K562 (cell line): ENCODE measurements at regions not wholly inside any gene's neighbourhood (a gene's known extent, or its start where the extent isn't known, plus 50 kb on each side); places are given as distances from the start of the nearest gene placed in this dataset.

ENCODE experiments used
- ATAC-seq: fragments of 200-7000 bp; cut with Tn5 transposase; 3 replicates; pipeline ENCODE4 v1.9.1; 2020; ENCODE audit warnings: moderate library complexity
- BruUV-seq: library from RNA; stranded (reverse); fragments of 400-500 nt; replicated peaks from 2 replicates; lab custom pipeline; 2021; lab: Mats Ljungman, UMichigan
- CTCF ChIA-PET: fragments of 300-600 bp; formaldehyde crosslinking; extraction: SDS; loops from one replicate; lab custom pipeline; 2021; ENCODE audit warnings: low intra/inter-chr PET ratio; lab: Yijun Ruan, JAX
- POLR2A ChIA-PET: fragments of 300-600, 350-650 bp; sonication (Branson Sonifier 250); formaldehyde crosslinking; extraction: SDS; loops from one replicate; lab custom pipeline; 2021; ENCODE audit warnings: antibody characterized with exemption, inconsistent platforms; lab: Yijun Ruan, JAX
- DNase-seq, 4 experiments: peaks; one replicate each; pipeline versions ENCODE4 v3.0.0 to v3.0.0-alpha.2; 2011 to 2018; ENCODE audit warnings: low spot score in 3 of 4, mixed read lengths in 3 of 4; ENCODE audit errors: extremely low read depth in 1 of 4
- FAIRE-seq: peaks from 2 replicates; lab custom pipeline; 2011; peaks lifted over from hg19 to GRCh38; lab: Jason Lieb, UNC
- H2AFZ ChIP-seq: 2 replicates; pipeline ENCODE4 v1.6.0; 2011; ENCODE audit warnings: low read depth, low read length, control low read depth, inconsistent platforms
- H3K27ac ChIP-seq: fragments of 200-600 bp; 3 replicates; pipeline ENCODE4 v1.8.0; 2011; ENCODE audit warnings: low read depth, mild to moderate bottlenecking, control low read depth, inconsistent platforms, low read length, moderate library complexity, mixed read lengths; ENCODE audit errors: extremely low read depth
- H3K27me3 ChIP-seq, 2 experiments: fragments of 300-600 bp in 1 of 2; 2 replicates in 1 of 2; 3 replicates in 1 of 2; pipeline versions ENCODE4 v1.6.0 to v1.8.0; 2011; ENCODE audit warnings: inconsistent platforms in 2 of 2, low read length in 2 of 2, mild to moderate bottlenecking in 1 of 2, mixed read lengths in 1 of 2, moderate library complexity in 1 of 2; ENCODE audit not compliant: control insufficient read depth in 2 of 2, insufficient read depth in 2 of 2
- H3K36me3 ChIP-seq: fragments of 300-600 bp; 3 replicates; pipeline ENCODE4 v1.8.0; 2011; ENCODE audit warnings: mild to moderate bottlenecking, low read length, inconsistent platforms; ENCODE audit not compliant: control insufficient read depth, insufficient read depth
- H3K4me1 ChIP-seq, 2 experiments: fragments of 200-600 bp in 1 of 2; replicated peaks in 1 of 2; 2 replicates in 1 of 2; 3 replicates in 1 of 2; pipeline versions ENCODE4 v1.5.1 to v1.8.0; 2011; ENCODE audit warnings: inconsistent platforms in 2 of 2, low read length in 2 of 2, mild to moderate bottlenecking in 1 of 2, mixed read lengths in 1 of 2, moderate library complexity in 1 of 2; ENCODE audit not compliant: control insufficient read depth in 2 of 2, insufficient read depth in 2 of 2
- H3K4me2 ChIP-seq: 2 replicates; pipeline ENCODE4 v1.6.1; 2011; ENCODE audit warnings: low read length, control low read depth, inconsistent platforms, mixed read lengths; ENCODE audit not compliant: insufficient read depth
- H3K4me3 ChIP-seq: fragments of 200-600 bp; sonication (generic), shearing (Covaris generic); 2 replicates; pipeline ENCODE4 v1.5.1; 2016; ENCODE audit warnings: control low read depth, inconsistent platforms
- H3K79me2 ChIP-seq: fragments of 200-600 bp; 3 replicates; pipeline ENCODE4 v1.8.0; 2011; ENCODE audit warnings: low read length, inconsistent platforms; ENCODE audit not compliant: control insufficient read depth, insufficient read depth
- H3K9ac ChIP-seq, 2 experiments: 2 replicates each; pipeline versions ENCODE4 v1.6.0 to v1.6.1; 2011; ENCODE audit warnings: low read depth in 2 of 2, low read length in 2 of 2, control low read depth in 1 of 2, inconsistent platforms in 1 of 2, mild to moderate bottlenecking in 1 of 2, mixed read lengths in 1 of 2; ENCODE audit not compliant: insufficient read depth in 1 of 2
- H3K9me1 ChIP-seq: one replicate; pipeline ENCODE4 v1.6.0; 2011; ENCODE audit warnings: inconsistent platforms, mild to moderate bottlenecking, low read length, moderate library complexity; ENCODE audit not compliant: control insufficient read depth, insufficient read depth
- H3K9me3 ChIP-seq: replicated peaks from 2 replicates; pipeline ENCODE4 v1.5.1; 2011; ENCODE audit warnings: low read depth, low read length, inconsistent platforms; ENCODE audit not compliant: control insufficient read depth, insufficient read depth
- H4K20me1 ChIP-seq: replicated peaks from 2 replicates; pipeline ENCODE4 v1.6.1; 2011; ENCODE audit warnings: low read length, inconsistent platforms, mixed read lengths; ENCODE audit not compliant: control insufficient read depth, insufficient read depth
- HMG20B ChIP-seq: fragments of 250-450 bp; sonication (Bioruptor Pico); IDR thresholded peaks from 2 replicates; pipeline ENCODE4 v1.5.0; 2021; ENCODE audit warnings: mild to moderate bottlenecking
- KAT7 ChIP-seq: sonication (generic); formaldehyde crosslinking; IDR thresholded peaks from 2 replicates; pipeline ENCODE4 v1.8.0; 2022; ENCODE audit warnings: missing genetic modification reagents, mild to moderate bottlenecking, borderline replicate concordance
- KDM5B ChIP-seq: fragments of 200-600 bp; sonication (generic); IDR thresholded peaks from 2 replicates; pipeline ENCODE4 v1.6.1; 2012; ENCODE audit warnings: low read depth, mild to moderate bottlenecking, moderate library complexity, low read length, control low read depth, inconsistent platforms; ENCODE audit not compliant: insufficient replicate concordance
- PRPF4 ChIP-seq: fragments of 200-400 bp; formaldehyde crosslinking; IDR thresholded peaks from one replicate; pipeline ENCODE4 v1.6.1; 2017; ENCODE audit warnings: low read length, low read depth, mild to moderate bottlenecking; ENCODE audit not compliant: insufficient read depth, poor library complexity, severe bottlenecking
- PURB ChIP-seq: sonication (generic); formaldehyde crosslinking; IDR thresholded peaks from 2 replicates; pipeline ENCODE4 v1.9.0; 2021; ENCODE audit warnings: low read depth, mild to moderate bottlenecking, missing genetic modification reagents
- RBM17 ChIP-seq: fragments of 200-400 bp; formaldehyde crosslinking; IDR thresholded peaks from 2 replicates; pipeline ENCODE4 v1.6.1; 2017; ENCODE audit warnings: low read depth, mild to moderate bottlenecking, low read length, borderline replicate concordance
- SPI1 ChIP-seq: IDR thresholded peaks from 2 replicates; pipeline ENCODE4 v1.6.1; 2011; ENCODE audit warnings: low read depth, low read length, control low read depth, borderline replicate concordance
- STAT5B ChIP-seq: fragments of 250-450 bp; sonication (Bioruptor Pico); IDR thresholded peaks from 2 replicates; pipeline ENCODE4 v1.8.0; 2021; ENCODE audit warnings: mild to moderate bottlenecking, inconsistent platforms
- TAF7 ChIP-seq: fragments of 450-650 bp; IDR thresholded peaks from 2 replicates; pipeline ENCODE4 v1.6.1; 2016; ENCODE audit warnings: missing genetic modification characterization, missing compliant biosample characterization
- XRCC3 ChIP-seq: fragments of 450-650 bp; IDR thresholded peaks from 2 replicates; pipeline ENCODE4 v1.6.1; 2017; ENCODE audit warnings: mild to moderate bottlenecking, moderate library complexity
- ZNF354B ChIP-seq: fragments of 250-450 bp; sonication (Bioruptor Pico); IDR thresholded peaks from 2 replicates; pipeline ENCODE4 v1.4.0; 2020
- WGBS: fragments of 100-300 bp; shearing (Covaris generic); methylation state at CpG from one replicate; pipeline ENCODE4 v1.1.6; 2016; ENCODE audit warnings: low coverage, mixed read lengths; ENCODE audit not compliant: insufficient coverage; ENCODE audit errors: missing lambda C conversion rate; 5-methylcytosine and 5-hydroxymethylcytosine counted together
- in situ Hi-C: fragments of 300-500 bp; cut with MboI; formaldehyde crosslinking; loops from 4 replicates; pipeline ENCODE4 v1.15.0; 2018; ENCODE audit warnings: inconsistent platforms, mixed read lengths
- intact Hi-C: fragments of 100-400 bp; cut with micrococcal nuclease; formaldehyde crosslinking; loops from 2 replicates; pipeline ENCODE4 v1.14.2; 2022
- TF ChIP-seq, protein P1 (sequence below): conservative IDR thresholded peaks from 2 replicates; pipeline ENCODE4 v1.6.1; 2011; ENCODE audit warnings: low read depth, mild to moderate bottlenecking, low read length; ENCODE audit not compliant: control insufficient read depth

DNA sequence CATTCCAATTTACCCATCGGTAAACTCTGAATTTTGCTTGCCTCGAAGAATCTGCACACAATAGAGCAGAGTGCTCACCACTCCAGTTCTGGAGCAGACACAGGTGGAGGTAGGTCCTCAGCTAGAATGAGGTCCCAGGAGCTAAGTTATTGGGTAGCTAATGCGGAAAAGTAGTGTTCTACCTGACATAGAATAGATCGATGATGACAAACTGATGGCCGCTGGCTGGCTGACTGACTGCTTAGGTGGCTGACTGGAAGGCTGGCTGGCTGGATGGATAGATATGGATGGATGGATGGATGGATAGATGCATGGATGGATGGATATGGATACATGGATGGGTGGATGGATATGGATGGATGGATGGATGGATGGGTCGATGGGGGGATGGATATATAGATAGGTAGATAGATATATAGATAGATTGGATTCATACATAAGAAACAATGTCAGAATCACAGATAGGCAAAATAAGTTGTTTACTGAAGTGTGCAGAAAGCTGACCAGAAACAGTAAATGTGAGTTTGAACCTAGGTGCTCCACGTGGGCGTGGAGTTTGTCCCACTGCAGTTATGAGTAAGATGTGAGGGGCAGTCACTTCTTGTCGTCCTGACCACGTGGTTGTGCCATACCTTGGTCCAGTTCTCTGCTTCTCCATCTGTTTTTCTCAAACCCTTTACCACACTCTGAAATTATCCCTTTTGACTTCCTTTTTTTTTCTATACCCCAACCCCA is 62.1 kb downstream of the TBXT start:
- FAIRE-seq = no peak
- no peak for DNase-seq
- 0 out of 2 replicates have a peak, but pooled peaks cover 3% of the 10 kb centered on the region for H4K20me1 ChIP-seq
- no TSS peak for BruUV-seq
- TF ChIP-seq SPI1 (peak; percentile 50; the same call in 1 of the 2 replicates), KDM5B (no peak)
- POLR2A ChIA-PET = no interaction called here
- H3K27ac ChIP-seq = no peak overlapping the region
- intact Hi-C loops = loop anchor here (1.0 to 10.0 kb wide), 3 partner anchors 221 to 661 kb away; no protein-coding TSS in a partner anchor
- no peaks in the 10 kb centered on the region for H3K36me3 ChIP-seq
- in situ Hi-C loops = no loop called here
- H3K4me2 ChIP-seq = no peak overlapping the region
- CTCF ChIA-PET = interaction anchor here (1.1 to 3.6 kb wide), 2 partner anchors 221 to 224 kb away, joined by 3 to 18 read pairs; no protein-coding TSS in a partner anchor
- H3K9me3 ChIP-seq = no peaks in the 10 kb centered on the region
- H3K4me1 ChIP-seq = no peaks in the 10 kb centered on the region
- H3K4me3 ChIP-seq = no peak overlapping the region
- H3K9me1 ChIP-seq = no peaks in the 10 kb centered on the region
- no peak overlapping the region for H2AFZ ChIP-seq
- H3K27me3 ChIP-seq = no peaks in the 10 kb centered on the region
- ATAC-seq = peak; percentile 29; the same call in 1 of the 3 replicates
- H3K79me2 ChIP-seq = no peaks in the 10 kb centered on the region
- under 1% methylated on average over 10 of the region's 10 CpGs for WGBS
- no peak overlapping the region for H3K9ac ChIP-seq

DNA sequence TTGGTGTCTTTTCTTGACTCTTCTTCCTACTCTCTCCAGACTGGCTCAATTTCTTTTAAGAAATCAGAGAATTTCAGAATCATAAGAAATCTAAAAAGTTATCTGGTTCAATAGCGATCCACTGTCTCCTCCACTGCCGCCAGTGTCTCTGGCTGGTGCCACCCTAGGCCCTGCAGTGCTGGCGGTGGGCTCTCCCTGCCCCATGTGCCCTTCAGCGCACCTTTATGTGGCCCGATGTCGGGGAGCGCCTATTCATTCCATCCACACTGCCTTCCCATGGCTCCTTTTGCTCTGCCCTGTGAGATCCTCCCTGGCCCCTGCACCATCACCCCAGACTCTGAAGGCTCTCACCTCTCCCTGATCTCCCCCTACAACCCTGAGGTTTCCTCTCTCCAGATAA is 62.8 kb downstream of the TBXT start:
- intact Hi-C loops (loop anchor here (5.0 to 10.0 kb wide), 2 partner anchors 378 to 660 kb away; no protein-coding TSS in a partner anchor), in situ Hi-C loops (loop anchor here (5.0 kb wide), 1 partner anchor 208 kb away; no protein-coding TSS in a partner anchor)
- FAIRE-seq = no peak
- H3K36me3 ChIP-seq = no peaks in the 10 kb centered on the region
- H3K4me1 ChIP-seq = no peaks in the 10 kb centered on the region
- no peaks in the 10 kb centered on the region for H3K9me1 ChIP-seq
- no peaks in the 10 kb centered on the region for H3K27me3 ChIP-seq
- ChIA-PET CTCF (interaction anchor here (1.1 to 3.6 kb wide), 2 partner anchors 220 to 223 kb away, joined by 3 to 18 read pairs; no protein-coding TSS in a partner anchor), POLR2A (no interaction called here)
- H2AFZ ChIP-seq = no peak overlapping the region
- no peaks in the 10 kb centered on the region for H3K79me2 ChIP-seq
- no TSS peak for BruUV-seq
- no peak for DNase-seq
- no peak overlapping the region for H3K4me2 ChIP-seq
- H3K27ac ChIP-seq = no peak overlapping the region
- 0 out of 2 replicates have a peak, but pooled peaks cover 3% of the 10 kb centered on the region for H4K20me1 ChIP-seq
- WGBS = 0% methylated on average over 7 of the region's 7 CpGs
- TF ChIP-seq STAT5B (CRISPR knock-in tag) (no peak), RBM17 (no peak), PRPF4 (no peak), ZNF354B (no peak), HMG20B (no peak), TAF7 (tag) (no peak), PURB (CRISPR knock-in tag) (no peak), XRCC3 (no peak), KAT7 (CRISPR knock-in tag) (no peak)
- TF ChIP-seq, protein P1, sequence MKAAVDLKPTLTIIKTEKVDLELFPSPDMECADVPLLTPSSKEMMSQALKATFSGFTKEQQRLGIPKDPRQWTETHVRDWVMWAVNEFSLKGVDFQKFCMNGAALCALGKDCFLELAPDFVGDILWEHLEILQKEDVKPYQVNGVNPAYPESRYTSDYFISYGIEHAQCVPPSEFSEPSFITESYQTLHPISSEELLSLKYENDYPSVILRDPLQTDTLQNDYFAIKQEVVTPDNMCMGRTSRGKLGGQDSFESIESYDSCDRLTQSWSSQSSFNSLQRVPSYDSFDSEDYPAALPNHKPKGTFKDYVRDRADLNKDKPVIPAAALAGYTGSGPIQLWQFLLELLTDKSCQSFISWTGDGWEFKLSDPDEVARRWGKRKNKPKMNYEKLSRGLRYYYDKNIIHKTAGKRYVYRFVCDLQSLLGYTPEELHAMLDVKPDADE = no peak
- ATAC-seq = no peak
- no peak overlapping the region for H3K9ac ChIP-seq
- H3K9me3 ChIP-seq = no peaks in the 10 kb centered on the region
- H3K4me3 ChIP-seq = no peak overlapping the region
